ENCODE measurements at regions not wholly inside any gene's neighbourhood (a gene's known extent, or its start where the extent isn't known, plus 50 kb on each side); places are given as distances from the start of the nearest gene placed in this dataset.

DNA sequence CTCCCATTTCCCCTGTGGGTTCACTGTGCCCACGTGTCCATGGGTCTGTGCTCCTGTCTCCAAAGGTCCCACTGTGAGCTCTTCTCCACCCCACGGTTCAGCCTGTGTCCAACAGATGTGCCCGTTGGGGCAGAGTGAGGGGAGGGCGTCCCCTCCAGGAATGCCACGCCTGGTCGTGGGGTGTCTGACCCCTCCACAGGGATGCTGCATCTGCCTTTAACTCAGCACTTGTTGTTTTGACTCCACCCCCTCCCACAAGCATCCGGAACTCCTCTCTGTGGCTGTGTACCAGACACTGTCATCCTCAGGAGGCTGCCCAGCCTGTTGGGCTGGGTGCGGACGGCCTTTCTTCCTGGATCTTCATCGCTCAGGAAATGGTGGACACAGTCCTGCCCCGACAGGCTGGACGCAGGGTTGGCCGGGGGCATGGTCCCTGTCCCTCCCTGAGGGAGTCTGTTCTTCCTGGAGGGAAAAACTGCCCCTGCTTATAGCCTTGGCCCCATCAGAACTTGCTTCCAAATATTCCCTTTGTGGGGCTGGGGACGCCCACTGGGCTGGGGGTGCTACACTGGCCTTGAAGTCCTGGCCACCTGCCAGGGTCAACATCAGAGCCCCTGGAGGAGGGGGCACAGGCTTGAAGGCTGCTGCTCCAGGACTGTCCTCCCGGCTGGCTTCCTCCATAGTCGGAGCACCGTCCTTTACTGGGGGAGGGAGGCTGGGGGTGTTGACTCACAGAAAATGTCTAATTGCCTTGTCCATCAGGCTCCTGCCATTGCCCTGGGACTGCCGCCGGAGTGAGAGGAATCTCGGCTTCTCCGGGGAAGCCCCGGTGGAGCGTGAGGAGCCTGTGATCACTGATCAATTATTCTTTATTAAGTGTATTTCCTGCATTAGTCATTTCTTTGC, 182.0 kb upstream of the C1orf174 start:
- TF ChIP-seq HDGF (IDR thresholded peaks at IDR 0.05; ENCODE audit: borderline replicate concordance) = no peak
- no peak for TF ChIP-seq NFRKB (IDR thresholded peaks at IDR 0.05)
- no peak for TF ChIP-seq FOXM1 (IDR thresholded peaks at IDR 0.05; ENCODE audit: borderline replicate concordance)
- no peak for TF ChIP-seq FOXA1 (IDR thresholded peaks at IDR 0.05)
- no peak for TF ChIP-seq SP1 (IDR thresholded peaks at IDR 0.05)
- no peak for TF ChIP-seq L3MBTL2 (conservative IDR thresholded peaks at IDR 0.05)
- TF ChIP-seq BHLHE40 (IDR thresholded peaks at IDR 0.05; ENCODE audit: borderline replicate concordance) = no peak
- TF ChIP-seq ZNF384 (IDR thresholded peaks at IDR 0.05) = no peak
- TF ChIP-seq TARDBP (IDR thresholded peaks at IDR 0.05) = no peak
- no peak for TF ChIP-seq ELF4 (IDR thresholded peaks at IDR 0.05)
- TF ChIP-seq CTBP1 (IDR thresholded peaks at IDR 0.05; ENCODE audit: borderline replicate concordance) = no peak
